ENCODE measurements at regions not wholly inside any gene's neighbourhood (a gene's known extent, or its start where the extent isn't known, plus 50 kb on each side); places are given as distances from the start of the nearest gene placed in this dataset.

DNA sequence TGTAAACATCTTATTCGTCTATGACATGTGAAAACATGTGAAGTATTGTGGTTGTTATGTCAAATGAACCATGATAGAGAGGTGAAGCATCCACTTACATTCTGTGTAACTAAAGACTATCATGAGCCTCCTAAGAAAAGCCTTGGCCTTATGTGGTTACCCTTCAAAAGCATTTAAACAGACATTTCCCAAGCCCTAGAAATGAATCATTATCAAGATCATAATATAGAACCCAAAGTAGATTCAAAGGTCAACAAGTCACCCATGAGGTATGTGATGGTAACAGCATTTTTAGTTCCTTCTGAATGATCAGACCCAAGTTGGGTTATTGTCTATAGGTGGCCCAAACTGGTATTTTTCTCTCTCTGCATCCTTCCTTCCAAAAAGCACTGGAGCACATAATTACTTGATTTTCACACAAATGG, 408.0 kb downstream of the TBL1XR1 start:
- peak; percentile 27 for DNase-seq

DNA sequence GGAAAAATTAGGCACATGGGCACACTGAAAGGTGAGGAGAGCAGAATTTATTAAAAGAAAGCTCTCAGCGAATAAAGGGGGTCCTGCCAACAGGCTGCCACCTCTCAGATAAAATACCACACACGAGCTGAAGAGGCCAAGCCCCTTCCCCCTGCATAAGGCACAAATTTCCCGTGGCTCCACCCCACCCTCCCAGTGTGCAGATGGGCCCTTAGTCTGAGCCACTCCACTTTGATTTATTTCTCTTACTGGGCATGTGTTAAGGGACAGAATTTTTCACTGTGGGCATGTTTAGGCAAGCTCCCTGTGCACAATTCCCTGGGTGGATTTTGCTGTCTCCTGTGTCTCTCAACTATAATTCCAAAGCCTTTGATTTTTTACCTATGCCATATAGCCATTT, 409.8 kb downstream of the TBL1XR1 start:
- DNase-seq, result no peak

DNA sequence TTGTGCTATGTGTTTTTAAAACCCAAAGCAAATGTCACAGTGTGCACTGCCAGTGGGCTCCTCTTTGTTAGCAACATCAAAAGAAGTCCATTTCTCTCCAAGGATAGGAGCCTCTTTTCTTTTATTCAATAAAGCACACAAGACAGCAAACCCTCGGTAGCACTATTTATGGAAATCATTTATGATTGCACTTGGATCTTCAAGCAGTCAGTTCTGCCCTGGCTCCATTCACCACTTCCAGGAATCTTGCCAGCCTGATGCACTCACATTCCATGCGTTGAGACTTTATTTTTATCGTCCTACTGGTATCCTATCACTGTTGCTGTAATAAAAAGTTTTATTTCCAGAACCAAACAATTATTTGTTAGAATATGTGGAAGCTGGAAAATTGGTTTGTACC, 412.1 kb downstream of the TBL1XR1 start:
- no peak for DNase-seq

DNA sequence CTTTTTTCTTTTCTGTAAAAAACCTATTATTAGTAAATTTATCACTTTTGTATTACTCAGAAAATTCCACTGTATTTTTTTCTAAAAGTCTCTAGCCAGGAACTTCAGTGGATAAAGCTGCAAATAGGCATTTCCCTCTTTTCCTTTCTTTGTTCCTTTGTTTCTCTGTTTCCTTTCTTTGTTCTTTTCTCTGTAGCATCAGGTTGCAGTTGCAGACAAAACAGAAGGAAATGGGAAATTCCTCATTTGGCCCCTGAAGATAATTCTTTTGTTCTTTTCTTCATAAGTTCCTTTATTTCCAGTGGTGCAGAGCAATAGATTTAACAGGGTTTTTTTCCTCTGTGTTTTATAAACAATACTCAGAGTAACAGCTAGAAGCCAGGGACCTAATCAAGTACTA, 416.5 kb downstream of the TBL1XR1 start:
- DNase-seq, result no peak

DNA sequence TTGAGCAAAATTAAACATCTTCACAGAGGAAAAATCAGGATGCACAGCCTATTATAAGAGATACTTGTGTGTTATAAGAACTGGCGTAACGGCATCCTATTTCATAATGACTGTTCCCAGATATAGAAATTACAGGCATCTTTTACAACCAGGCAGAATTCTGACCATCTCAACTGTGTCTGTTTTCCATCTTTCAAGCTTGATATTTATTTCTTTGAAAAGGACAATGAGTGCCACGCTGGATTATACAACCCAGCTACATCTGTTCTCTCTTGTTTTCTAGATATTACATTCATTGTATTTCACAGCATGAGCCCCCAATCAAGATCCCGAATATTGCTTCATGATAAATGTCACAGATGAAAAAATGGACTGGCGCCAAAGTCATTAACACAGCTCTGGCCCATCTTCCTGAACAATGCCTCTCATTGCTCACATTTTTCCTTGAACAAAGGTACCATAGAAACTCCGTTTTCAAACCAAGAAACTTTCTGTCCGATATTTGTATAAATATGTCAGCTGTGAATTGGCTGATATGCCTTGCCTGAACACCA, 420.6 kb downstream of the TBL1XR1 start:
- DNase-seq, result no peak

DNA sequence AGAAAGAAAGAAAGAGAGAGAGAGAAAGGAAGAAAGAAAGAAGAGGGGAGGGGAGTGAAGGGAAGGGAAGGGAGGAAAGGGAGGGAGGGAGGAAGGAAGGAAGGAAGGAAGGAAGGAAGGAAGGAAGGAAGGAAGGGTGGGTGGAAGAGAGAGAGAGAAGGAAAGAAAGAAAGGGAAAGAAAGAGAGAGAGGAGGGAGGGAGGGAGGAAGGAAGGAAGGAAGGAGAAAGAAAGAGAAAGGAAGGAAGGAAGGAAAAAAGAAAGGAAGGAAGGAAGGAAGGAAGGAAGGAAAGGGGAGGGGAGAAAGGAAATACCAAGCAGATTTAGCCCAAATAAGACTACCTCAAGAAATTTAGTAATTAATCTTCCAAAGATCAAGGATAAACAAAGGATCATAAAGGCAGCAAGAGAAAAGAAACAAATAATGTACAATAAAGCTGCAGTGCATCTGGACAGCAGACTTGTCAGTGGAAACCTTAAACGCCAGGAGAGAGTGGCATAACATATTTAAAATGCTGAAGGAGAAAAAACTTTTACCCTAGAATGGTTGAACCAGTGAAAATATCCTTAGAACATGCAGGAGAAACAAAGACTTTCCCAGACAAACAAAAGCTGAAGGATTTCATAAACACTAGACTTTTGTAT, 427.6 kb downstream of the TBL1XR1 start:
- no peak for DNase-seq

DNA sequence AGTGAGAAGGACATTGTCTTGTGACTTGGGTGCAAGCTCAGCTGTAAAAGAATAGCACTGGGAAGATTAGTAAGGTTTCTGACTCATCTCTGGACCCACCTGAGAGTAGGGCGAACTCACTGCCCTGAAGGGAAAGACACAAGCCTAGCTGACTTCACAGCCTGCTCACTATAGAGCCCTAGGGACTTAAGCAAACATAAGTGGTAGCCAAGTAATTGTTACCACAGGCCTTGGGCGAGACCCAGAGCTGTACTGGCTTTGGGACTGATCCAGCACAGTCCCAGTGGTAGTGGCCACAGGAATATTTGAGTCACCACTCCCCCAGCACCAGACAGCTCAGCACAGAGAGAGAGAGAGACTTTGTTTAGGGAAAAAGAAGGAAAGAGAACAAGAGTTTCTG, 429.9 kb downstream of the TBL1XR1 start:
- peak; percentile 87 for DNase-seq

DNA sequence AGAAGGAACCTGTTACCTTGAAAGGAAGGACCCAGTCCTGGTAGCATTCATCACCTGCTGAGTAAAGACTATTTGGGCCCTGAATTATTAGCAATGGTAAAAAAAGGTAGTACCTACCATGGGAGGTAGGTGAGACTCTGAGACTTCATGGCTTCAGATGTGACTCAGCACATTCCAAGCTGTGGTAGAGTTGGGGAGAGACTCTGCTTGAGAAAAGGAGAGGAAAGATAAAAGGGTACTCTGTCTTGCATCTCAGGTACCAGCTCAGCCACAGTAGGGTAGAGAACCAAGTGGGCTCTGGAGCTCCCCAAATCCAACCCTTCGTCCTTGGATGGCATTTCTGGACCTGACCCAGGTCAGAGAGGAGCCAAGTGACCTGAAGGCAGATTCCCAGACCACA, 430.4 kb downstream of the TBL1XR1 start:
- DNase-seq, result peak; percentile 5

DNA sequence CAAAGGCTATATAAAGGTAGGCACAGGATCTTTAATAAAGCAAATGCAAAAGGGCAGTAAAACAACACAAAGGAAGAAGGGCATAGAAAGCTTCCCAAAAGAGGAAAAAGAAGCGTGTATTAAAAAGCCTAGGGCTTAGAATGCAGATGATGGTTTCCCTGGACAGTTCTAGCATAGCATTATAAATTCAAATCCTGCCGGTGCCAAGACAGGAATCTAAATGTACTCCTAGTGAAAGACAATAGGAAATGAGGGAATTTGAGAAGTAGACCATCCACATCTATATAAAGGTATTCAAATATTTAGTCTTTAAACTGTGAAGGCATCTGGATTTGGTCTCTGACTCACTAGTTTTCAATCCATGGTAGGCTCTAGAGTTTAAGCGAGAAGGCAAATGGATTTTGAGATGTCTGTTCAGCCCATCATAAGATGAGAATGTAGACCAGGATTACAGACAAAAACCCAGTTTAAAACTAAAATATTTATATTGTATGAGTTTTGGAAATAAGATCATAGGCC, 431.8 kb downstream of the TBL1XR1 start:
- DNase-seq, result peak; percentile 20

DNA sequence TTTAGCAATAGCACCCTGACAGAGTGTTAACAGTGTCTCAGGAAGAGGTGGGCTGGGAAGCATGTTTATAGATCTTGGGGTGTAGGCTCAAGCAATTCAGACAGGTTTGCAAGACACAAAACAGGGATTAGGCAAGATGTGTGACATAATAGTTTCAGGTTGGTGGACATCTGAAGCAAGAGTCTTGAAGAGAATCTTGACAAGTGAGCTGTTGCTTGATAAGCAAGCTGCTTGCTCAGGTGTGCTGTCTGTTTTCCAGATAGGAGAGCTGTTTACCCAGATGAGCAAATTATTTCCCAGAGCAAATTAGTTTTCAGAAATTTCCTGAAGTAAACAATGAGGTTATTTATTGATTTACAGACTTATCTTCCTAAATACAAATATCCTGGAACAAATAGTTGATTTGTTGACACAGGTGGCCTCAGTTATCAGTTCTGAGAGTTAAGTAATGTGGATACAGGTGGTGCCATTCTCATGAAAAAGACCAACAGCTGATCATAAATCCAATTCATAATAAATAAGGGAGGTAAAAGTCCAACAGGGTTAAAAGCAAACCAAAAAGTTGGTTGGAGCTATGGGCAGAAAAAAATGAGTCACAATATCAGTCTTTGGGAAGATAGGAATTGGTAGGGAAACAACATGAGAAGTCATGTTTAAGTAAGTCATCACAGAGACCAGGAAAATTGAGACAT, 437.3 kb downstream of the TBL1XR1 start:
- DNase-seq, result no peak

DNA sequence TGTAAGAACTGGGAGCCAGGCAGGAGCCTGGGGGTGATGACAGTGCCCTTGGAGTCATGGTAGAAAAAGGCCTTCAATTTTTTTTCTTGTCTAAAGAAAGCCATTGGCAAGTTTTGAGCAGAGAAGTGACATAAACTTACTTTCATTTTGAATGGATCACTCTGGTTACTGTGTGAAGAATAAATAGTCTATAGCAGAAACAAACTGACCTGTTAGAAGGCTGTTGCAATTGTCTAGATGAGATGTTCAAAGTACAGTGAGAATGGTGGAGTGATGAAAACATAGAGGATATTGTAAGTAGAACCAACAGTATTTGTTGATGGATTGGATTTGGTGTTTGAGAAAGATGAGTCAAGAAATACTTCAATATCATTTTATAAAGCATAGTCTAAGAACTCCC, 439.9 kb downstream of the TBL1XR1 start:
- no peak for DNase-seq

DNA sequence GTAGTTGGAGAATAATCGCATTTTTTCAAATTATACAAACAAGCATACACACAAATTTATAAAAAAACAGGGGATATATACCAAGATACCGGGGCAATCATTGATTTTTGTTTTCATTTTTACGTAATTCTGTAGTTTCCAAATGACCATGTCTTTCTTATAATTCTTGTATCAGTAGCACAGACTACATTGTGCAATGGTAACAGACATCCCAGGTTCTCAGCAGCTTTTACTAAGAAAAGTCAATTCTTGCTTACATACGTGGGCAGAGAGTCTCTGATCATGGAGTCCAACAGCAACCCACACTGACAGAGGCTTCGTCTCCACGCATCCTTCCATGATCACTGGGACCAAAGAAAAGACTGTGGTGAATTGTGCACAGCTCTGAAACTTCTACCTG, 441.3 kb downstream of the TBL1XR1 start:
- no peak for DNase-seq

DNA sequence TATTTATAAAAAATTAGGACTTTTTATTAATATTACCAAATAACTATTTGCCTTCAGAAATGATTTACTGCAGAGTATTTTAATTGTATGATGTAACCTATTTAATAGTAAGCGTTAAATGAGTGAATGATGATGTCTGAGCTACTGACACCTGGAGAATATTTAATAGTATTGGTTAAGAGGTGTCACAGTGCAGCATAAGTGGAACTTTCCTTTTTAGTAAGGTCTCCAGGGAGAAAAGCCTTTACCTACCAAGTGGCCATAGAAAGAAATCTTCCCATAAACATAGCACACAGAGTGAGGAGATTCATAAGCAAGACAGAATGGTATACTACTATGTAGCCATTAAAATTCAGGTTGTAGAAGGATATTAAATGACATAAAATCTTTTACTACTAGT, 441.7 kb downstream of the TBL1XR1 start:
- no peak for DNase-seq

DNA sequence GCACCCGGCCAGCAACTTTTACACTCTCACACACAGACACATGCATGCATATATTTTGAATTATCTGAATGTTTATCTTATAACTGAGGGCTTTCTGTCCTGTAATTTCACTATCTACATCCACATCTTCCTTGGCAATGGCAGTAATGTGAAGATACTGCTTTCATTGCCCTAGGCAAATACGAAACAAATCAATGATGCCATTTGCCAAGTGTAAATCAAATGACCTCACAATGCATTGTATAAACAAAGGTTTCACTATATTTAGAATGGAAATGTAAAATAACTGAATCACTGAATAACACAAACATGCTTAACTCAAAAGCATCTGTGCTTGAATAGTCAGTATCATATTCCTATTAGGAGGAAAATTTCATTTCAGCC, 455.6 kb downstream of the TBL1XR1 start:
- no peak for DNase-seq

DNA sequence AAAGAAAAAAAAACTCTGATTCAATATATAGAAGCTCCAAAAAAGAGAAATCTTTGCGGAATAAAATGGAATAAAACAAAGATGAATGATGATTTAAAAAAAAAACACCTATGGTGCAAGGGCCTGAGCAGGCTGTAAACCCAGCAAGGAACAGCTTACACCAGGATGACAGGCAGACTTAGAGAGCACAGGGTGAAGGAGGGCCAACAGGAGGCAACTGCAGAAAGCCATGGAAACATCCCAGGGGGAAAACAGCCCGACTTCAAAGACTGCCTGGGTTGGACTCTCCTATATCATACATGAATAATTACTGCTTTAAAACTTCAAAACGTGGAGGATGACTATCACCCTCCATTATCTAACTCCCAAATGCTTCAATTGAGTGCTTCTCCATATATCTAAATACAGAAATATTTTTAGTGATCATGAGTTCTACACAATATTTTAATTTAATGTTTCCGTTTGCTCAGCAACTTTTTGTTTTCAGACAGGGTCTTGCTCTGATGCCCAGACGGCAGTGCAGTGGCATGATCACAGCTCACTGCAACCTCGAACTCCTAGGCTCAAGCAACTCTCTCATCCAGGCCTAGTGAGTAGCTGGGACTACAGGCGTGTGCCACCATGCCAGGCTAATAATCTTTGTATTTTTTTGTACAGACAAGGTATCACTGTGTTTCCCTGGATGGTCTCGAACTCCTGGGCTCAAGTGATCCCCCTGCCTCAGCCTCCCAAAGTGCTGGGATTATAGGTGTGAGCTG, 456.2 kb downstream of the TBL1XR1 start:
- no peak for DNase-seq

DNA sequence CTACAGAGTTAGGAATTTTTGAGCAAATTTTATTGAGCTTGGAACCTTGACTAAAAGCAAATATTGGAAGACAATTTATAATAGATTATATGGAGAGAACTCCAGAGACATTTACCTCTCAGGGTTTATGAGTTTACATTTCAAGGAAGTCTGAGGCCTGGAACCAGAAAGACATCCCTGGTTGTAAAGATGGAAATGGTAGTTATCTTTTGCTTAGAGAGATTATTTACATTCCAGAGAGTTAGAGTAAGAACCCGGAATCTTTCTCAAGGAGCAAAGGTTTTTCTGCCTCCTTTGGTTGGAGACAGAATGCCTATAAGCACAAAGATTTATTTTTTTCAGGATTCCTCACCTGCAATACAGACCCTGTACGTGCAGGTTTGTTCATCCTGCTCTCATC, 458.1 kb downstream of the TBL1XR1 start:
- no peak for DNase-seq

DNA sequence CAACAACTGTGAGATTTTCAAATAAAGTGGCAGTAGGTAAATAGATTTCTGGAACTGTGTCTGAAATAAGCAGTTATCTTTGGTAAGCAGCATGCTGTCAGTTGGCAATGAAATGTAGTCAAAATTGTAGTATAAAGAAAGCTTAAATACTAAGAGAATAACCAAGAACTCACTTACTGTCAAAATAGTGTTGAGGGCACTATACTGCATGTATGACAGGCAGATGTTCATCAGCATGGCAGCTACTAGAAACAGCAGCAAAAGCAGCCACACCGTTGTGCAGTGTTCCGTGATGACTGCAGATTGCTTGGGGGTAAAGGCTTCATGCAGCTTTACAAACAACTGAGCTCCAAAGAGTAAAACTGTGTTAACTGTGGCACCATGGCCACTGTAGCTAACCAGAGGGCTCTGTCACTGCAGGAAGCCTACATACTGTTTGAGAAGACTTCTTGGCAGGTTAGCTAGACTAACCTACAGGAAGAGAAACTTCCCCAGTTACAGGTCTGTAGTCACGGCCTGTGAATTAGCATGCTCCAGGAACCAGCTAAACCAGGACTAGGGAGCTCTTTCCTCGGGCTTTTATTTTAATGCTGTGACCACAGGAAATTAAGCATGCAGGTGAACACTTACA, 459.7 kb downstream of the TBL1XR1 start:
- DNase-seq, result no peak

DNA sequence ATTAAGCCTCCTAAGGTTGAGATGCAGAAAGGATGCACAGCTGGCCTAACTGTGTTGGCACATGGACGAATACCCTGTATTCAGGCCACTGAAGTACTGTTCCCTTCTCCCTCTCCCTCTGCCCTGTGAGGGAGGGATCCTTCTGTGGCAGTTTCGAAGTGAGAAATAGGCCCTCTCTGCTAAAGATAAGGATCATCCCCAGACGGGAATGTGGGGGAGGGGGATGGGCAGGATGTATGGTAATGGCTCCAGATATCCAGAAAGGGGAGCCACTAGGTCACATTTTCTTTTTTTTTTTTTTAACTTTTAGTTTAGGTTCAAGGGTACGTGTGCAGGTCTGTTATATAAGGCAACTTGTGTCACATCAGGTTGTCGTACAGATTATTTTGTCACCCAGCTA, 463.1 kb downstream of the TBL1XR1 start:
- no peak for DNase-seq

DNA sequence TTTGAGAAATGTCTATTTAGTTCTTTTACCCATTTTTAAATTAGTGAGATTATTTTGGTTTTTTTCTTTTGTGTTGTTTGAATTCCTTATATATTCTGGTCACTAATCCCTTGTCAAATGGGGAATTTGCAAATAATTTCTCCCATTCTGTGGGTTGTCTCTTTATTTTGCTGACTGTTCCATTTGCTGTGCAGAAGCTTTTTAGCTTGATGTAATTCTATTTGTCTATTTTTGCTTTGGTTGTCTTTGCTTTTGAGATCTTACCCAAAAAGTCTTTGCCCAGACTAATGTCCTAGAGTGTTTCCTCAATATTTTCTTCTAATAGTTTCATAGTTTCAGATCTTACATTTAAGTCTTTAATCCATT, 472.9 kb downstream of the TBL1XR1 start:
- no peak for DNase-seq

DNA sequence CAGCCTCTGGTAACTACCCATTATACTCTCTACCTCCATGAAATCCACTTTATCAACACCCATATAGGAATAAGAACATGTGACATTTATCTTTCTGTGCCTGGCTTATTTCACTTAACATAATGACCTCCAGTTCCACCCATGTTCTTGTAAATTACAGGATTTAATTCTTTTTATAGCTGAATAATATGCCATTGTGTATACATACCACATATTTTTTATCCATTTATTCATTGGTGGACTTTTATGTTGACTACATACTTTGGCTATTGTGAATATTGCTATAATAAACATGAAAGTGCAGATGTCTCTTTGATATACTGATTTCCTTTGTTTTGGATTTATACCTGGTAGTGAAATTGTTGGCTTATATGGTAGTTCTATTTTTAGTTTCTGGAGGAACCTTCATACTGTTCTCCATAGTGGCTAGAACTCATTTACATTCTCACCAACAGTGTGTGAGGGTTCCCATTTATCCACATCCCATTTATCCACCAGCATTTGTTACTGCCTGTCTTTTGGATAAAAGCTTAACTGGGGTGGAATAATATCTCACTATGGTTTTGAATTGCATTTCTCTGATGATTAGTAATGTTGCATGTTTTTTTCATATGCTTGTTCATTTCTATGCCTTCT, 473.4 kb downstream of the TBL1XR1 start:
- DNase-seq, result no peak

DNA sequence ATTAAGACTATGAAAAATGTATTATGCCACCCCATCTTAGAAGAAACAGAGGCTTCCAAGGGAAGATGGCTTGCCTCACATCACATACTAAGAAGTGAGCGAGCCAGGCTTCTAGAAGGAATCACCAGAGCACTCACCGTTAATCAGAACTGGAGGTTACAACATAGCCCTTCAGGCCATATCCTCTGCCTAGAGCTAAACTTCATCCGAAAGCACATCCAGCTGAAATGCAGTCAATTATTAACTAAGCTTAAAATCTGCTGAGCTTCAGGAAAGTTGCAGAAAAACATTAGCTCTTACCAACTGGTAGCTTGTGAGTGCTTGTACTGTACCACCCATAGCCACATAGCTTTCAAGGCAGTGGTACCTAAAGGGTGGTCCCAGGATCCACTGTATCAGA, 483.2 kb downstream of the TBL1XR1 start:
- DNase-seq, result no peak

DNA sequence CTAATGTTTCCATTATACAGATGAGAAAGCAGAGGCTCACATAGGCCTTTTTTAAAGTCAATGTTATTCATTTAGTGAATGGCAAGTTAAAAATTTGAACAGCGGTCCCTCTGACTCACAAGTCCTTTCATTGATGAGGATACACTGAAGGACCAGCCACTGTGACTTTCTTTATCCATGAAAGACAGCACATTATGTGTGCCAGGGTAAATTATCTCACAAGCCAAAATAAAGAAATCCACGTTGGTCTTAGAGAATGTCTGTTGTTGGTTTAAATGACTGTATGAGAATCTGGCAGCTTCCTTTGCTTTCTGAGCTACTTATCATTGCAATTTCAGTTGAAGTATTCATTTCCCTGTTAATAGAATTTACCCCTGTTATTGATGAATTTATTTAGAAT, 485.1 kb downstream of the TBL1XR1 start:
- no peak for DNase-seq

DNA sequence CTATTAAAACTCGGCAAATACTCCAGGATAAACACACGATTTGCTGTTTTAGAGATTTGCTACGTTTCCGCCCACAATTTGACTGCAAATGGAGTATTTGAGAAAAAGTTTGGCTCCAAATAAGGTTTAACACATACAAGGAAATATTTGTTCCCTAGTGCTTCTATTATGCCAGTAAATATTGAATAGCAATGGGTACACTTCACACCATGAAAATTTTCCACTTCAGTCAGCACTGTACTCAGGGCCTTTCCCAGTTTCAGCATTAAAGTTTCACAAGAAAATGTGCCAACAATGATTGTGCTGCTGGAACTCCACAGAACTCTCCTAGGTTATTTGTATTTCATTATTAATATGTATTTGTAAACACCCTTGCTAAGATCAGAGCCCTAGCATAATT, 498.0 kb downstream of the TBL1XR1 start:
- no peak for DNase-seq
